ENCODE measurements at regions not wholly inside any gene's neighbourhood (a gene's known extent, or its start where the extent isn't known, plus 50 kb on each side); places are given as distances from the start of the nearest gene placed in this dataset.

DNA sequence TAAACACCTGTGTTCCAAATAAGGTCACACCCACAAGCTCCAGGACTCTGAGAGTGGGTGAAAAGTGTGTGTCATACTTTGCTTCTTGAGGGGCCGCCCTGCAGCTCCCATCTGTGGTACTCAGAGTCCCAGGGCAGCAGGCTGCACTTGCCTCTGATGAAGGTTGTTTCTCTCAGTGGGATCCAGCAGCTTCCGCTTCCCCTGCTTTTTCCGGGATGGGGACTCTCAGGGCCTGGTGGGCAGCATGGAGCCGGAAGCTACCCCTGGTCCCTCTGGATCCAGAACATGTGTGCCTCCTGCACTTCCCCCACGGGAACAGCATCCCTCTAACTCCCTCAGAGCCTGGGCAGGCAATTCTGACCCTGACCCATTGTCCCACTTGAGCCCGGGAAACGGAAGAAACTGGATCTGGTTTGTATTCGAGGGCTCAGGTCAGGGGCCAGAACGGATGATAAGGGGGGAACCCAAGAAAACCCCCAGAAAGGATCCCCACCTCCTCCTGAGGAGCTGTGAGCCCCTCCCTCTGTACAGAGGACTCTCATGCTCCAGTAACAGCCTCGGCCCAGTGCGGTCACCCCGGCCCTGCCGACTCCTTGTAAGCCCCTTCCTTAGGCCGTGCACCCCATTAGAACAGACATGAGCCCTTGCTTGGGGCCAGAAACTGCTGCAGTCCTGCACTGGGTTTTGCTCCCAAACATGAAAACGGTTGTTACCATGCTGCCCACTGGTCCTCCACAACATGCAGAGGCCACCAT lies 189.5 kb upstream of the C1orf174 start:
- TF ChIP-seq, protein P1, sequence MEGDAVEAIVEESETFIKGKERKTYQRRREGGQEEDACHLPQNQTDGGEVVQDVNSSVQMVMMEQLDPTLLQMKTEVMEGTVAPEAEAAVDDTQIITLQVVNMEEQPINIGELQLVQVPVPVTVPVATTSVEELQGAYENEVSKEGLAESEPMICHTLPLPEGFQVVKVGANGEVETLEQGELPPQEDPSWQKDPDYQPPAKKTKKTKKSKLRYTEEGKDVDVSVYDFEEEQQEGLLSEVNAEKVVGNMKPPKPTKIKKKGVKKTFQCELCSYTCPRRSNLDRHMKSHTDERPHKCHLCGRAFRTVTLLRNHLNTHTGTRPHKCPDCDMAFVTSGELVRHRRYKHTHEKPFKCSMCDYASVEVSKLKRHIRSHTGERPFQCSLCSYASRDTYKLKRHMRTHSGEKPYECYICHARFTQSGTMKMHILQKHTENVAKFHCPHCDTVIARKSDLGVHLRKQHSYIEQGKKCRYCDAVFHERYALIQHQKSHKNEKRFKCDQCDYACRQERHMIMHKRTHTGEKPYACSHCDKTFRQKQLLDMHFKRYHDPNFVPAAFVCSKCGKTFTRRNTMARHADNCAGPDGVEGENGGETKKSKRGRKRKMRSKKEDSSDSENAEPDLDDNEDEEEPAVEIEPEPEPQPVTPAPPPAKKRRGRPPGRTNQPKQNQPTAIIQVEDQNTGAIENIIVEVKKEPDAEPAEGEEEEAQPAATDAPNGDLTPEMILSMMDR (IDR thresholded peaks at IDR 0.05; ENCODE audit: low read depth, low read length): no peak
- no peak for TF ChIP-seq EZH2phosphoT487 (IDR thresholded peaks at IDR 0.05; ENCODE audit: low read depth)
